Esophagus squamous epithelium (tissue), 5 donors: ENCODE measurements at regions not wholly inside any gene's neighbourhood (a gene's known extent, or its start where the extent isn't known, plus 50 kb on each side); places are given as distances from the start of the nearest gene placed in this dataset.

Experiments used
- DNase-seq: peaks from one replicate; lab custom pipeline; 2025; lab: John Stamatoyannopoulos, UW
- H3K27ac ChIP-seq, 4 donors: fragments of 200-600 bp; sonication (generic); one replicate each; pipeline ENCODE4 v1.5.1; 2016 to 2019; ENCODE audit warnings: mild to moderate bottlenecking in 1 of 4
- H3K27me3 ChIP-seq, 4 donors: fragments of 200-600 bp; sonication (generic); 1 replicate in 3 of 4; 2 replicates in 1 of 4; pipeline versions ENCODE4 v1.5.1 to v1.6.0; 2017 to 2021; ENCODE audit warnings: antibody characterized with exemption in 1 of 4
- H3K36me3 ChIP-seq, 3 donors: fragments of 200-600 bp; sonication (generic); one replicate each; pipeline ENCODE4 v1.5.1; 2016 to 2019
- H3K4me1 ChIP-seq, 3 donors: fragments of 200-600 bp; sonication (generic); one replicate each; pipeline ENCODE4 v1.5.1; 2017 to 2019
- H3K4me3 ChIP-seq, 4 donors: fragments of 200-600 bp; sonication (generic); 1 replicate in 3 of 4; 2 replicates in 1 of 4; pipeline ENCODE4 v1.5.1; 2016 to 2019; ENCODE audit warnings: mild to moderate bottlenecking in 2 of 4, moderate library complexity in 1 of 4
- H3K9me3 ChIP-seq, 3 donors: fragments of 200-600 bp; sonication (generic); one replicate each; pipeline ENCODE4 v1.5.1; 2016 to 2019
- POLR2A ChIP-seq, 4 donors: fragments of 450-650 bp; IDR thresholded peaks; one replicate each; pipeline ENCODE4 v1.6.1; 2017; ENCODE audit warnings: antibody characterized with exemption in 4 of 4, mild to moderate bottlenecking in 4 of 4, moderate library complexity in 3 of 4
- WGBS, 2 donors: methylation state at CpG; one replicate each; pipeline ENCODE4 v1.1.5; 2018; 5-methylcytosine and 5-hydroxymethylcytosine counted together
- intact Hi-C: fragments of 100-400 bp; cut with DNase I; formaldehyde crosslinking; loops from one replicate; pipeline ENCODE4 v1.15.0; 2022
- TF ChIP-seq, protein P1 (sequence below), 6 experiments: fragments of 450-650 bp in 4 of 6; fragments of 200-600 bp in 2 of 6; sonication (generic) in 2 of 6; IDR thresholded peaks; one replicate each; pipeline ENCODE4 v1.5.1; 2016 to 2019; ENCODE audit warnings: antibody characterized with exemption in 6 of 6, mild to moderate bottlenecking in 4 of 6, moderate library complexity in 4 of 6
- donor health status: DM: yes; HTN: yes; CAD: no.

DNA sequence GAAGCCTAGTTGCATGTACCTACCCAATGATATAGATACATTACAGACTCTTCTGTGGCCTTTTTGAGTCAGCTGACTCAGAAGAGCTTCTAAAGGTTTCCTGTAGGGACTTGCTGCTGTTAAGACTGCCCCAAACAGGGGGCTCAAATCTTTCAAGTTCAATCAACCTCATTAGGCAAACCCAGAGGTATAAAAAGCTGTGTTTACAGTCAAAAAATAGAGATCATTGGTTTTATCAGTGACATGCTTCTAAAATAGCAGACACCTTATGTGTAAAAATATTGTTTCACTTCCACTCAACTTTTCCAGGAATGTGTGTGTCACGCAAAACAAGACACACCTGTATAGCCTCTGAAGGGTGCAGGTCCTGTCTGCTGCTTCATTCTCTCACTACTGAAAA, 624.3 kb upstream of the FANCL start:
- Histone ChIP-seq H3K4me1 (no peaks in the 10 kb centered on the region), H3K4me3 (no peak overlapping the region), H3K27me3 (no peaks in the 10 kb centered on the region), H3K27ac (no peak overlapping the region), H3K9me3 (no peaks in the 10 kb centered on the region), H3K36me3 (no peaks in the 10 kb centered on the region)
- intact Hi-C loops = no loop called here
- no peak for DNase-seq
- TF ChIP-seq, protein P1, sequence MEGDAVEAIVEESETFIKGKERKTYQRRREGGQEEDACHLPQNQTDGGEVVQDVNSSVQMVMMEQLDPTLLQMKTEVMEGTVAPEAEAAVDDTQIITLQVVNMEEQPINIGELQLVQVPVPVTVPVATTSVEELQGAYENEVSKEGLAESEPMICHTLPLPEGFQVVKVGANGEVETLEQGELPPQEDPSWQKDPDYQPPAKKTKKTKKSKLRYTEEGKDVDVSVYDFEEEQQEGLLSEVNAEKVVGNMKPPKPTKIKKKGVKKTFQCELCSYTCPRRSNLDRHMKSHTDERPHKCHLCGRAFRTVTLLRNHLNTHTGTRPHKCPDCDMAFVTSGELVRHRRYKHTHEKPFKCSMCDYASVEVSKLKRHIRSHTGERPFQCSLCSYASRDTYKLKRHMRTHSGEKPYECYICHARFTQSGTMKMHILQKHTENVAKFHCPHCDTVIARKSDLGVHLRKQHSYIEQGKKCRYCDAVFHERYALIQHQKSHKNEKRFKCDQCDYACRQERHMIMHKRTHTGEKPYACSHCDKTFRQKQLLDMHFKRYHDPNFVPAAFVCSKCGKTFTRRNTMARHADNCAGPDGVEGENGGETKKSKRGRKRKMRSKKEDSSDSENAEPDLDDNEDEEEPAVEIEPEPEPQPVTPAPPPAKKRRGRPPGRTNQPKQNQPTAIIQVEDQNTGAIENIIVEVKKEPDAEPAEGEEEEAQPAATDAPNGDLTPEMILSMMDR (IDR thresholded peaks at IDR 0.05) = no peak
- no peak for TF ChIP-seq POLR2A (IDR thresholded peaks at IDR 0.05)
- 60 to 82% methylated on average over 1 of the region's 1 CpG for WGBS, 2 donors

DNA sequence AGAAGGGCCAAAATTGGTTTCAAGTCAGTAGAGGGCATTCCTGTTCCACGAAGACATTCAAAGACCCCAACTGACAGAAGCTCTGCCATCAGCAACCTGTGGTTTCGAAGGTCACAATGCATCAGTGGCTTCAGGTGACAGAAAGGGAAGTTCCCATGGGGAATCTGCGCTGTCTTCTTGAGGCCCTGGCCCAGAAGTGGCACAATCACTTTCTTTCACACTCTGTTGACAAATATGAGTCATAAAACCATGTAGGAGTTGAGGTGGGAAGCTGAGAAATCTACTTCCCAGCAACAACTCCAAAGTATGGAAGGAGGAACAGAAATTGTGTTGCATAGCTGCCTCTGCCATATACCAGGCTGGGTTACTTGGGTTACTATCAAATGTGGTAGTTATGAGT, 621.1 kb upstream of the FANCL start:
- no peak for DNase-seq
- Histone ChIP-seq H3K9me3 (peaks cover 0 to 6% (median 0%) of the 10 kb centered on the region in 3 donors), H3K4me3 (no peak overlapping the region), H3K27me3 (no peaks in the 10 kb centered on the region), H3K27ac (no peak overlapping the region), H3K4me1 (no peaks in the 10 kb centered on the region), H3K36me3 (no peaks in the 10 kb centered on the region)
- 48% methylated on average over 2 to 3 of the region's 3 CpGs for WGBS, 2 donors
- intact Hi-C loops = no loop called here
- no peak for TF ChIP-seq POLR2A (IDR thresholded peaks at IDR 0.05)
- TF ChIP-seq, protein P1 (IDR thresholded peaks at IDR 0.05) = no peak

DNA sequence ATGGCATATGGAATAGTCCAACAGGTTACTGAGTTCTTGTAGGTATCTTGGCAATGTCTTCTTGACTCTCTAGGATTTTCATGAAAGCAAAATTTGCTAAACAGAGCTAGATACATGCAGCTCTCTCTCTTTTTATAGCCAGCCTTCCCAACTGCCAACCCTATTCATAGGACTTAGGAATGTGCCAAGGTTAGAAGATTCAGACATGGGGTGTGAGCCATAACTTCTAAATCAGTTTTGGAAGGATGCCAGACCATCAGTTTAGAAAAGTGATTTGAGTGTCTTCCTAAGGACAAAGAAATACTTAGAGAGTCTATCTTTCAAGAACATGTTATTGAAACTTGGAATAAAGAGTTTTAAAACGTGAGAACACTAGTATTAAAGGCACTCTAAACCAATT, 619.5 kb upstream of the FANCL start:
- no peak for DNase-seq

DNA sequence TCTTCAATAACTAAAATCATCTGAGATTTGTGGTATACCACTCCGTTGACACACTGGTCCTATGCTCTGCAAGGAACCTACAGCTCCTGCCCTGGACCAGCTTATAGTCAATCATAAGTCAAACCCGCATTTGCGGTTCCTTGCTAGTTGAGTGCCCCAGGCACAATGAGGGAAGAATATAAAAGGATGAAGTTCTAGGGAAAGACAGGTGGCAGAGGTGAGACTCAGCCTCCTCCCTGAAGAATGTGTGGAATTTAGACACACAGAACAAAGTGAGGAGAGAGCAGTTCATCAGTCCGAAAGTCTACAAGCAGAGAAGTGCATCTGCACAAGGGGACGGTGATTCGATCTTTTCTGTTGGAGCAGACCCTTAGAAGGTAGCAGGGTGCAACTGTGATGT, 615.0 kb upstream of the FANCL start:
- Histone ChIP-seq H3K36me3 (no peaks in the 10 kb centered on the region), H3K27ac (no peak overlapping the region), H3K27me3 (no peaks in the 10 kb centered on the region), H3K4me3 (no peak overlapping the region), H3K4me1 (no peaks in the 10 kb centered on the region), H3K9me3 (peaks cover 0 to 6% (median 0%) of the 10 kb centered on the region in 3 donors)
- WGBS, 2 donors = 62 to 65% methylated on average over 5 to 6 of the region's 6 CpGs
- TF ChIP-seq POLR2A (IDR thresholded peaks at IDR 0.05) = no peak
- TF ChIP-seq, protein P1 (IDR thresholded peaks at IDR 0.05) = no peak
- no peak for DNase-seq
- intact Hi-C loops = no loop called here

More for the DNA sequence above, 619.5 kb upstream of the FANCL start:
- H3K27ac ChIP-seq = no peak overlapping the region
- no peaks in the 10 kb centered on the region for H3K4me1 ChIP-seq
- TF ChIP-seq POLR2A (IDR thresholded peaks at IDR 0.05) = no peak
- TF ChIP-seq, protein P1 (IDR thresholded peaks at IDR 0.05) = no peak
- H3K9me3 ChIP-seq = peaks cover 0 to 6% (median 0%) of the 10 kb centered on the region in 3 donors
- WGBS, 2 donors = 26 to 30% methylated on average over 1 of the region's 1 CpG
- H3K4me3 ChIP-seq = no peak overlapping the region
- intact Hi-C loops = no loop called here
- H3K36me3 ChIP-seq = no peaks in the 10 kb centered on the region
- no peaks in the 10 kb centered on the region for H3K27me3 ChIP-seq

DNA sequence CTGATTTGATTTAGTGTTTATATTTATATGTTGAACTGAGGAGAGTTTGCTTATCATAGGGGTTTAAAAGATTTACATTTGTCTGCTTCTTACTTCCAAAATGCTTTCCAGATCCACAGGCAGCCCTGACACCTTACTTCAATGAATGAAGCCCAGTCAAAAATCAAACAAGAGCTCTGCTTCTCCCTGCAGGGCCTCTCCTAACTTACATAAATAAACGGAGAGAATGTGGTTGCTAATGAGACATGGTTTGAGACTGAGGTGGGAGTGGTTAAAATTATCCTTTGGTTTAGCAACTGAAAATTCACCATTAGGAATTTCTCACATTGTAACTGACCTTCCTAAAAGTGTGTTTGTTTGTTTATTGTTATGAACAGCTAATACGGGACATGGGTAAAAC, 612.3 kb upstream of the FANCL start:
- Histone ChIP-seq H3K4me3 (no peak overlapping the region), H3K27ac (no peak overlapping the region), H3K4me1 (no peaks in the 10 kb centered on the region), H3K27me3 (no peaks in the 10 kb centered on the region), H3K9me3 (peaks cover 0 to 6% (median 0%) of the 10 kb centered on the region in 3 donors), H3K36me3 (no peaks in the 10 kb centered on the region)
- TF ChIP-seq, protein P1 (IDR thresholded peaks at IDR 0.05) = no peak
- no peak for TF ChIP-seq POLR2A (IDR thresholded peaks at IDR 0.05)
- WGBS, 2 donors = 42 to 51% methylated on average over 2 of the region's 2 CpGs
- intact Hi-C loops = no loop called here
- no peak for DNase-seq
